H1 (cell line): ENCODE measurements at regions not wholly inside any gene's neighbourhood (a gene's known extent, or its start where the extent isn't known, plus 50 kb on each side); places are given as distances from the start of the nearest gene placed in this dataset.

Experiments used
- CTCF ChIA-PET: fragments of 300-600 bp; sonication (Branson Sonifier 250); formaldehyde crosslinking; loops from one replicate; lab custom pipeline; 2021; ENCODE audit not compliant: partially characterized antibody; lab: Charles Lee
- POLR2A ChIA-PET: fragments of 300-600 bp; sonication (Branson Sonifier 250); formaldehyde crosslinking; loops from one replicate; lab custom pipeline; 2021; ENCODE audit warnings: inconsistent platforms; ENCODE audit not compliant: partially characterized antibody; lab: Charles Lee
- DNase-seq, 2 experiments: peaks; one replicate each; pipeline versions ENCODE4 v3.0.0 to v3.0.0-alpha.2; 2010 to 2022; ENCODE audit warnings: low spot score in 2 of 2, low read depth in 1 of 2, mixed read lengths in 1 of 2
- FAIRE-seq: peaks from 2 replicates; lab custom pipeline; 2011; peaks lifted over from hg19 to GRCh38; lab: Jason Lieb, UNC
- H2AFZ ChIP-seq: 2 replicates; pipeline ENCODE4 v1.8.1; 2012; ENCODE audit warnings: low read length, inconsistent platforms
- H2AK5ac ChIP-seq: 2 replicates; pipeline ENCODE4 v1.6.1; 2013; ENCODE audit warnings: low read depth, low read length
- H2BK120ac ChIP-seq: replicated peaks from 2 replicates; pipeline ENCODE3; 2013; ENCODE audit warnings: low read depth, low read length, inconsistent platforms
- H2BK12ac ChIP-seq: 2 replicates; pipeline ENCODE4 v1.6.1; 2013; ENCODE audit warnings: low read depth, low read length
- H2BK15ac ChIP-seq: 2 replicates; pipeline ENCODE4 v1.6.1; 2013; ENCODE audit warnings: low read length
- H2BK20ac ChIP-seq: 2 replicates; pipeline ENCODE4 v1.6.1; 2013; ENCODE audit warnings: low read length
- H2BK5ac ChIP-seq: 2 replicates; pipeline ENCODE4 v1.6.1; 2013; ENCODE audit warnings: low read depth, low read length
- H3K14ac ChIP-seq: 2 replicates; pipeline ENCODE4 v1.6.1; 2013; ENCODE audit warnings: inconsistent platforms; ENCODE audit not compliant: insufficient read length
- H3K18ac ChIP-seq: 2 replicates; pipeline ENCODE4 v1.6.1; 2013; ENCODE audit warnings: low read length; ENCODE audit errors: extremely low read depth
- H3K23ac ChIP-seq: 2 replicates; pipeline ENCODE4 v1.6.1; 2013; ENCODE audit warnings: inconsistent platforms; ENCODE audit not compliant: insufficient read length
- H3K23me2 ChIP-seq: 2 replicates; pipeline ENCODE4 v1.6.1; 2013; ENCODE audit warnings: low read depth, low read length
- H3K27ac ChIP-seq: 2 replicates; pipeline ENCODE4 v1.6.1; 2011; ENCODE audit warnings: low read depth, low read length, inconsistent platforms
- H3K27me3 ChIP-seq, 4 experiments: replicated peaks in 1 of 4; 1 replicate in 1 of 4; 2 replicates in 3 of 4; pipeline versions ENCODE4 v1.6.1 to v1.8.1; 2011 to 2013; ENCODE audit warnings: low read length in 3 of 4, mild to moderate bottlenecking in 3 of 4, inconsistent platforms in 2 of 4, mixed read lengths in 2 of 4, moderate library complexity in 1 of 4; ENCODE audit not compliant: control insufficient read depth in 3 of 4, insufficient read depth in 3 of 4; ENCODE audit errors: extremely low read depth in 1 of 4
- H3K36me3 ChIP-seq, 4 experiments: 2 replicates each; pipeline versions ENCODE4 v1.6.1 to v1.8.1; 2011 to 2013; ENCODE audit warnings: mild to moderate bottlenecking in 4 of 4, low read length in 3 of 4, moderate library complexity in 2 of 4, control low read depth in 1 of 4, inconsistent platforms in 1 of 4; ENCODE audit not compliant: insufficient read depth in 4 of 4, control insufficient read depth in 2 of 4
- H3K4ac ChIP-seq: replicated peaks from 2 replicates; pipeline ENCODE3; 2013; ENCODE audit warnings: low read length, low read depth, mixed read lengths, inconsistent platforms; ENCODE audit not compliant: insufficient read length
- H3K4me1 ChIP-seq, 4 experiments: replicated peaks in 1 of 4; 1 replicate in 1 of 4; 2 replicates in 3 of 4; pipeline versions ENCODE4 v1.6.1 to v1.8.1; 2011 to 2013; ENCODE audit warnings: low read length in 3 of 4, inconsistent platforms in 2 of 4, mixed read lengths in 1 of 4; ENCODE audit not compliant: insufficient read depth in 4 of 4, control insufficient read depth in 3 of 4
- H3K4me2 ChIP-seq, 2 experiments: 2 replicates each; pipeline versions ENCODE4 v1.6.1 to v1.8.1; 2011 to 2013; ENCODE audit warnings: low read depth in 2 of 2, low read length in 2 of 2, control low read depth in 1 of 2, inconsistent platforms in 1 of 2, mild to moderate bottlenecking in 1 of 2; ENCODE audit not compliant: insufficient read depth in 1 of 2
- H3K4me3 ChIP-seq, 4 experiments: fragments of 200-600, 300-600 bp in 1 of 4; sonication (generic), shearing (Covaris generic), sonication (Bioruptor Twin) in 1 of 4; 2 replicates each; pipeline versions ENCODE4 v1.5.1 to v1.8.1; 2011 to 2016; ENCODE audit warnings: low read length in 4 of 4, low read depth in 3 of 4, control low read depth in 2 of 4, inconsistent platforms in 2 of 4, mild to moderate bottlenecking in 2 of 4, mixed read lengths in 1 of 4, moderate library complexity in 1 of 4; ENCODE audit not compliant: insufficient read depth in 2 of 4; ENCODE audit errors: extremely low read depth in 1 of 4
- H3K56ac ChIP-seq: replicated peaks from 2 replicates; pipeline ENCODE3; 2013; ENCODE audit warnings: low read depth, mild to moderate bottlenecking, mixed read lengths, low read length, inconsistent platforms; ENCODE audit not compliant: insufficient read length
- H3K79me1 ChIP-seq: 2 replicates; pipeline ENCODE4 v1.6.1; 2013; ENCODE audit warnings: low read depth, low read length, control low read depth
- H3K79me2 ChIP-seq, 2 experiments: 2 replicates each; pipeline versions ENCODE4 v1.6.1 to v1.8.1; 2012 to 2013; ENCODE audit warnings: low read length in 2 of 2, mild to moderate bottlenecking in 2 of 2, inconsistent platforms in 1 of 2; ENCODE audit not compliant: insufficient read depth in 2 of 2, control insufficient read depth in 1 of 2
- H3K9ac ChIP-seq, 4 experiments: replicated peaks in 1 of 4; 1 replicate in 1 of 4; 2 replicates in 3 of 4; pipeline versions ENCODE4 v1.6.1 to v1.8.1; 2011 to 2013; ENCODE audit warnings: low read depth in 3 of 4, low read length in 3 of 4, control low read depth in 2 of 4, mild to moderate bottlenecking in 2 of 4, moderate library complexity in 2 of 4, inconsistent platforms in 1 of 4; ENCODE audit errors: extremely low read depth in 1 of 4
- H3K9me3 ChIP-seq, 2 experiments: 2 replicates each; pipeline versions ENCODE4 v1.6.1 to v1.8.1; 2012 to 2013; ENCODE audit warnings: mild to moderate bottlenecking in 2 of 2, moderate library complexity in 2 of 2, control low read depth in 1 of 2, inconsistent platforms in 1 of 2, low read depth in 1 of 2, low read length in 1 of 2, mixed read lengths in 1 of 2; ENCODE audit not compliant: insufficient read depth in 2 of 2
- H4K20me1 ChIP-seq, 2 experiments: replicated peaks in 1 of 2; 2 replicates each; pipeline versions ENCODE3 to v1.8.1; 2011 to 2013; ENCODE audit warnings: inconsistent platforms in 2 of 2, low read length in 2 of 2, mild to moderate bottlenecking in 1 of 2; ENCODE audit not compliant: insufficient read depth in 2 of 2, control insufficient read depth in 1 of 2
- H4K5ac ChIP-seq: 2 replicates; pipeline ENCODE4 v1.6.1; 2013; ENCODE audit warnings: low read length, low read depth, mixed read lengths, inconsistent platforms; ENCODE audit not compliant: insufficient read length
- H4K8ac ChIP-seq: 2 replicates; pipeline ENCODE4 v1.8.0; 2013; ENCODE audit warnings: mild to moderate bottlenecking, moderate library complexity, low read length, inconsistent platforms; ENCODE audit not compliant: insufficient read depth; ENCODE audit errors: extremely low read depth
- H4K91ac ChIP-seq: replicated peaks from 2 replicates; pipeline ENCODE3; 2013; ENCODE audit warnings: low read length, mixed read lengths, inconsistent platforms; ENCODE audit not compliant: insufficient read length
- FOSL1 ChIP-seq: IDR thresholded peaks from 2 replicates; pipeline ENCODE4 v1.6.1; 2011; ENCODE audit warnings: mild to moderate bottlenecking, low read depth, low read length, moderate library complexity; ENCODE audit not compliant: insufficient read depth
- POLR2AphosphoS5 ChIP-seq: IDR thresholded peaks from 2 replicates; pipeline ENCODE4 v1.6.1; 2011; ENCODE audit warnings: low read depth, low read length
- WGBS, 2 experiments: shearing (Covaris generic) in 1 of 2; methylation state at CpG; one replicate each; pipeline versions ENCODE4 v1.1.6 to v1.1.7; 2013 to 2015; ENCODE audit warnings: low lambda C conversion rate in 2 of 2, mixed read lengths in 2 of 2, inconsistent platforms in 1 of 2, low coverage in 1 of 2, missing lambda C conversion rate in 1 of 2; ENCODE audit not compliant: insufficient replicate concordance in 2 of 2, insufficient coverage in 1 of 2, insufficient read length in 1 of 2; ENCODE audit errors: extremely low coverage in 1 of 2, missing lambda C conversion rate in 1 of 2; 5-methylcytosine and 5-hydroxymethylcytosine counted together

- Histone ChIP-seq H3K23ac (no peak overlapping the region), H4K20me1 (no peaks in the 10 kb centered on the region), H3K18ac (no peak overlapping the region), H3K14ac (no peak overlapping the region), H2BK120ac (no peak overlapping the region), H3K27ac (no peak overlapping the region), H2AFZ (no peak overlapping the region), H3K23me2 (0 out of 2 replicates have a peak, but pooled peaks cover under 1% of the 10 kb centered on the region), H2BK20ac (no peak overlapping the region), H2BK5ac (no peak overlapping the region), H3K36me3 (no peaks in the 10 kb centered on the region; a peak in 1 of 8 replicates), H2BK15ac (no peak overlapping the region), H3K9ac (no peak overlapping the region), H4K91ac (no peak overlapping the region), H3K79me2 (no peaks in the 10 kb centered on the region), H2BK12ac (no peak overlapping the region), H4K5ac (no peak overlapping the region), H3K4me1 (no peaks in the 10 kb centered on the region), H4K8ac (no peak overlapping the region), H3K4me3 (no peak overlapping the region), H3K56ac (no peak overlapping the region), H3K4ac (no peak overlapping the region), H3K9me3 (peaks cover 6 to 11% of the 10 kb centered on the region in 2 experiments; a peak in 2 of 4 replicates), H2AK5ac (no peak overlapping the region), H3K79me1 (no peaks in the 10 kb centered on the region), H3K27me3 (no peaks in the 10 kb centered on the region), H3K4me2 (no peak overlapping the region)
- 88% methylated on average over 2 of the region's 2 CpGs; no CpG with 5 or more reads in 1 of the 2 experiments for WGBS, 2 experiments
- DNase-seq, result no peak
- POLR2A ChIA-PET, result interaction anchor here (0.8 kb wide), 1 partner anchor 11 kb away, joined by 3 read pairs; no protein-coding TSS in a partner anchor
- FAIRE-seq, result no peak
- CTCF ChIA-PET, result no interaction called here
- no peak for TF ChIP-seq POLR2AphosphoS5
- no peak for TF ChIP-seq FOSL1
Measured at GRCh38 chr21:15159382-15160020, 94.7 kb upstream of the NRIP1 start.
